ENCODE measurements at regions not wholly inside any gene's neighbourhood (a gene's known extent, or its start where the extent isn't known, plus 50 kb on each side); places are given as distances from the start of the nearest gene placed in this dataset.
A peak's percentile ranks its signal among the peaks of the same experiment; 100 is the strongest.

DNA sequence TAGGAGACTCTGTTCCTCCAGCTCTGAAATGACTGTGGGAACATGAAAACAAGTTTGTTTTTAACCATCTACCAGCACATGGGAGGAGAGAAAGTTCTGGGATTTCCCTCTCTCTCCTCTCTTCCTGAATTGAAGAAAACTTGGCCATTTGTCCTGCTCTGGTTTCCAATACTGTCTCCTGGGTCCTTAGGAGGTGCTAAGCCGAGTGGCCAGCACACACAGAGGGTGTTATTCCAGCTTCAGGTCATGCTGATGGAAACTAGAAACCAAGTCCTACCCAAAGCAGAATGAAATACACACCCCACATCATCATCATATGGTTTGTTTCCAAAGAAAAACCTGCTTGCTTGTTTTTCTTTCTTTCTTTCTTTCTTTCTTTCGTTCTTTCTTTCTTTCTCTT, 172.7 kb downstream of the RPLP1 start:
- no peak overlapping the region for H3K4me3 ChIP-seq
- intact Hi-C loops (cut with DNase I) = no loop called here
- TF ChIP-seq POLR2AphosphoS5 (IDR thresholded peaks at IDR 0.05; ENCODE audit: insufficient read depth in 1 of 2, low read depth in 1 of 2) (no peak), POLR2A (IDR thresholded peaks at IDR 0.05) (no peak)
- TF ChIP-seq, protein P1, sequence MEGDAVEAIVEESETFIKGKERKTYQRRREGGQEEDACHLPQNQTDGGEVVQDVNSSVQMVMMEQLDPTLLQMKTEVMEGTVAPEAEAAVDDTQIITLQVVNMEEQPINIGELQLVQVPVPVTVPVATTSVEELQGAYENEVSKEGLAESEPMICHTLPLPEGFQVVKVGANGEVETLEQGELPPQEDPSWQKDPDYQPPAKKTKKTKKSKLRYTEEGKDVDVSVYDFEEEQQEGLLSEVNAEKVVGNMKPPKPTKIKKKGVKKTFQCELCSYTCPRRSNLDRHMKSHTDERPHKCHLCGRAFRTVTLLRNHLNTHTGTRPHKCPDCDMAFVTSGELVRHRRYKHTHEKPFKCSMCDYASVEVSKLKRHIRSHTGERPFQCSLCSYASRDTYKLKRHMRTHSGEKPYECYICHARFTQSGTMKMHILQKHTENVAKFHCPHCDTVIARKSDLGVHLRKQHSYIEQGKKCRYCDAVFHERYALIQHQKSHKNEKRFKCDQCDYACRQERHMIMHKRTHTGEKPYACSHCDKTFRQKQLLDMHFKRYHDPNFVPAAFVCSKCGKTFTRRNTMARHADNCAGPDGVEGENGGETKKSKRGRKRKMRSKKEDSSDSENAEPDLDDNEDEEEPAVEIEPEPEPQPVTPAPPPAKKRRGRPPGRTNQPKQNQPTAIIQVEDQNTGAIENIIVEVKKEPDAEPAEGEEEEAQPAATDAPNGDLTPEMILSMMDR (IDR thresholded peaks at IDR 0.05) = no peak
- DNase-seq (ENCODE audit: extremely low spot score in 2 of 2) = no peak
- H3K27me3 ChIP-seq = no peaks in the 10 kb centered on the region
- H3K27ac ChIP-seq = no peak overlapping the region
- no peaks in the 10 kb centered on the region for H3K9me3 ChIP-seq
- H3K4me1 ChIP-seq = no peaks in the 10 kb centered on the region
- H3K36me3 ChIP-seq = no peaks in the 10 kb centered on the region

DNA sequence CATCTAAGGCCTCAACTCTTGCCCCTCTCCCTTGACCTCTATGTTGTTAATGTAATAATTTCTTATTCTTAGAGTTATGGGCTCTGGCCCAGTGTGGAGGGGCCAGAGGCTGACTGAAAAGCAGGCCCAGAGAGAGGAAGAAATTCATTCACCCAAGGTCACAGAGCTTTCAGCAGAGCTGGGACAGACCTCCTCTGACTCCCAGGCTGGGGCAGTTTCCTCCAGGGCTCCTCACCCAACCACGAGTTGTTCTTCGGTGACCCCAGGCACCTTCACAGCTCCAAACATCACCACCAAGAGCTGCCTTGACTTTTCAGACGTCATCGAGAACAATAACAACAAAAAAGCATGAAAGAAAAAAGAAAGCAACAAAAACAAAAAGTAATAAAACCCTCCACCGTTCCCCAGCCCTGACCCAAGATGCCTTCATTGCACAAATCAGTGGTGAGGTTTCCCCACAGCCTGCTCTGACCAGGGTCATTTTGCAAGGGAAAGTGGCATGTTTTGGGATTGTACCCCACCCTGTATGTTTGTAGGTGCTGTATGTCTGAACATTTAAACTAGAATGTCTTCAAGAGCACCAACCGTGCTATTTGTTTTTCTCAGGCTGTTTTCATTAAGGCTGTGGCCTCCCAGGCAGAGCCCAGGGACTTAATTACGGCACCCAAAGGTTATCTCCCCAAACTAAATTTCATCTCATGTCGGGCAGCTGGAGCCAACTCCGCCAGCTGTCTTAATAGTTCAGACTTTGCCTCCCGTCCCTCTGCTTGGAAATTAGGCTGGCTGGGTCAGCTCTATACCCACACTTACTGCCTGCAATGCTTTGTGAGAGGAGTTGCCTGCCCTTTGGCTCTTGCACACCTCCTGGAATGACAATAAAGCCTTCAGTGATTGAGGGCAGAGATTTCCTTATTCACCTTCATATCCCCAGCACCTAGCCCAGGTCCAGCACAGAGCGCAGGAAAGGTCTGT, 173.8 kb downstream of the RPLP1 start:
- Histone ChIP-seq H3K4me1 (no peaks in the 10 kb centered on the region), H3K36me3 (no peaks in the 10 kb centered on the region), H3K27me3 (no peaks in the 10 kb centered on the region), H3K27ac (no peak overlapping the region), H3K9me3 (no peaks in the 10 kb centered on the region), H3K4me3 (no peak overlapping the region)
- intact Hi-C loops (cut with DNase I) = no loop called here
- DNase-seq (ENCODE audit: extremely low spot score in 2 of 2) = peak; percentile 32 to 61
- TF ChIP-seq POLR2A (IDR thresholded peaks at IDR 0.05) = no peak
- TF ChIP-seq, protein P1 (IDR thresholded peaks at IDR 0.05) = no peak
- no peak for TF ChIP-seq POLR2AphosphoS5 (IDR thresholded peaks at IDR 0.05; ENCODE audit: insufficient read depth in 1 of 2, low read depth in 1 of 2)

DNA sequence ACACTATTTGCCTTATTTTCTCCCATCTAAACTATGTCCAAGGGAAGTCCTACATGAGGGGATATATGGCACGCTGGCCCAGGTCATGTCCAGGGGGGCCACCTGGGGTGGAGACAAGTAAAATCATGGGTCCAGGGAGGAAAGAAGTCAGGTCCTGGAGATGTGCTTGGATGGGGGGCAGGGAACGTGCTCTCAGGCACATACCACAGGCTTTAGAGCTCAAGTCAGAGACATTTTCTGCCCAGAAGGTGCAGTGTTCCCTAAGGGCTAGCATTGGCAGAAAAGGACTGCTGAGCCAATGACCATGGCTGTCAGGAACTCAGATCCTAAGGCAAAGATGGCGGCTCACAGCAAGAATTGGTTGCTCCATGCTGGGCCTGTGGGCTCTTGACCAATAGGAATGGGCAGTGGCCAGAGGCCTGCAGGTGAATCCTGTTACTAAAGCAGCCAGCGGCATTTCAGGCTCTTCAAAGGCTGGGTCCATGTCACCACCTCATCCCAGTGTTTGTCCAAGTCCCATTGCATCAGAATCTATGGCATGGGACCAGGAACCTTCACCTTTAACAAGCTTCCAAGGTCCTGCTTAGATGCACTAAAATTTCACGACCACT, 175.0 kb downstream of the RPLP1 start:
- Histone ChIP-seq H3K4me3 (no peak overlapping the region), H3K4me1 (no peaks in the 10 kb centered on the region), H3K27ac (no peak overlapping the region), H3K36me3 (no peaks in the 10 kb centered on the region), H3K27me3 (no peaks in the 10 kb centered on the region), H3K9me3 (no peaks in the 10 kb centered on the region)
- peak; percentile 11 to 79 for DNase-seq (ENCODE audit: extremely low spot score in 2 of 2)
- intact Hi-C loops (cut with DNase I) = no loop called here
- TF ChIP-seq, protein P1 (IDR thresholded peaks at IDR 0.05) = no peak
- TF ChIP-seq POLR2AphosphoS5 (IDR thresholded peaks at IDR 0.05; ENCODE audit: insufficient read depth in 1 of 2, low read depth in 1 of 2) (no peak), POLR2A (IDR thresholded peaks at IDR 0.05) (no peak)

DNA sequence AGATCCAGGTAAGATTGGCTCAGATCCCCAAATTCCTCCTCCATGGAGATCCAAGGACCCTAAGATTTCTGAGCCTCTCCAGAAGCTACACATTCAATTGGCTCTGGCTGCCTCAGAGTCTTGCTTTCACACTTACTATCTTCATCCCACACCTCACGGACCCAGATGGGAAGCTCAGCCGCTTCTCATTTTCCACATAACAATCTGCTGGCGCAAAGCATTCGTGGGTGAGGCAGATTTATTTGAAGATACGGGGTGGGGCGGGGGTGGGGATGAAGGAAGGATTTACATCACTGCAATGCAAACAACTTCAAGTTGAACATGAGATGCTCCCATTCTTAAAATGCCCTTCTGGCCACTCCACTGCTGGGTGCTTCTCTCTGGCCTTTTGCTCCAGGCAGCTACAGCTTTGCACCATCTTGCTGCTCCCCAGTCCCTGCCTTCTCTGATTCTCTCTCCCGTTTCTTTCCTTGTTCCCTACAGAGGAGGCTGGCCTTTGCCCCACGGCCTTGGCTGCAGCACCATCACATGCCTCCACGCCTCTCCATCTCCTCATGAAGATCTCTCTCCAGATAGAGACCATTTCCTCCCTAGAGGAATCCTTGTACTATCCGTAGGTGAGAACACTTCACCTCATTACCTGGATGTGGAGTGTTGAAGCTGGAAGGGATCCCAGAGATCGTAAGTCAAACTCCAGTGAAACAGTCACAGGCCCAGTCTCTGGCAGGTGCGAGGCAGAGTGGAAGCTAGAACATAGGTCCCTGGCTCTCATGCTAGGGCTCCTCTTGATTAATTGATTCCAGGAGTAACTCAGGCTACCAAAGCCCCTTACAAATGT, 175.9 kb downstream of the RPLP1 start:
- TF ChIP-seq, protein P1 (IDR thresholded peaks at IDR 0.05) = no peak
- no peak for TF ChIP-seq POLR2AphosphoS5 (IDR thresholded peaks at IDR 0.05; ENCODE audit: insufficient read depth in 1 of 2, low read depth in 1 of 2)
- TF ChIP-seq POLR2A (IDR thresholded peaks at IDR 0.05) = no peak
- H3K9me3 ChIP-seq = no peaks in the 10 kb centered on the region
- no peaks in the 10 kb centered on the region for H3K4me1 ChIP-seq
- H3K27ac ChIP-seq = no peak overlapping the region
- no peaks in the 10 kb centered on the region for H3K36me3 ChIP-seq
- peak; percentile 54 to 70 for DNase-seq (ENCODE audit: extremely low spot score in 2 of 2)
- no peak overlapping the region for H3K4me3 ChIP-seq
- H3K27me3 ChIP-seq = no peaks in the 10 kb centered on the region
- intact Hi-C loops (cut with DNase I) = no loop called here

Measured in vagina (tissue), 2 donors.